Lower leg skin (tissue), 3 donors: ENCODE measurements at regions not wholly inside any gene's neighbourhood (a gene's known extent, or its start where the extent isn't known, plus 50 kb on each side); places are given as distances from the start of the nearest gene placed in this dataset.

Experiments
- CTCF ChIP-seq, 3 donors: fragments of 450-650 bp; IDR thresholded peaks; one replicate each; pipeline ENCODE4 v1.5.1; 2016; ENCODE audit warnings: antibody characterized with exemption in 3 of 3, mild to moderate bottlenecking in 3 of 3, moderate library complexity in 2 of 3
- POLR2A ChIP-seq, 2 donors: fragments of 450-650 bp; IDR thresholded peaks; one replicate each; pipeline ENCODE4 v1.6.1; 2016 to 2017; ENCODE audit warnings: antibody characterized with exemption in 2 of 2, mild to moderate bottlenecking in 1 of 2, moderate library complexity in 1 of 2

GRCh38 chr2:19708776-19709175 is 193.0 kb downstream of the TTC32 start:
- TF ChIP-seq CTCF (IDR thresholded peaks at IDR 0.05) (no peak), POLR2A (IDR thresholded peaks at IDR 0.05) (no peak)
